OCI-LY3 (cell line): ENCODE measurements at regions not wholly inside any gene's neighbourhood (a gene's known extent, or its start where the extent isn't known, plus 50 kb on each side); places are given as distances from the start of the nearest gene placed in this dataset.

Experiments
- CTCF ChIP-seq: fragments of 200-600, 300-600 bp; sonication (generic); IDR thresholded peaks from 2 replicates; pipeline ENCODE4 v1.5.1; 2014; ENCODE audit warnings: antibody characterized with exemption, low read length, low read depth
- EZH2phosphoT487 ChIP-seq: fragments of 200-600 bp; shearing (Covaris generic); IDR thresholded peaks from 2 replicates; pipeline ENCODE4 v1.6.1; 2018; ENCODE audit warnings: antibody characterized with exemption, mixed run types, low read depth

GRCh38 chr6:48765352-48765961, 654.5 kb upstream of the PTCHD4 start:
- no peak for TF ChIP-seq EZH2phosphoT487
- peak; percentile 91 for TF ChIP-seq CTCF
